Gastroesophageal sphincter (tissue), 3 donors: ENCODE measurements at regions not wholly inside any gene's neighbourhood (a gene's known extent, or its start where the extent isn't known, plus 50 kb on each side); places are given as distances from the start of the nearest gene placed in this dataset.

Source experiments
- CTCF ChIP-seq, 4 experiments: fragments of 200-600 bp in 2 of 4; fragments of 450-650 bp in 2 of 4; sonication (generic) in 1 of 4; IDR thresholded peaks; one replicate each; pipeline ENCODE4 v1.5.1; 2017 to 2019; ENCODE audit warnings: antibody characterized with exemption in 4 of 4, mild to moderate bottlenecking in 2 of 4, moderate library complexity in 2 of 4
- EP300 ChIP-seq: sonication (generic); formaldehyde crosslinking; IDR thresholded peaks from one replicate; pipeline ENCODE4 v1.6.1; 2017; ENCODE audit warnings: antibody characterized with exemption, mild to moderate bottlenecking
- POLR2A ChIP-seq, 2 donors: fragments of 450-650 bp; IDR thresholded peaks; one replicate each; pipeline ENCODE4 v1.6.1; 2017; ENCODE audit warnings: antibody characterized with exemption in 2 of 2, mild to moderate bottlenecking in 2 of 2, moderate library complexity in 1 of 2
- POLR2AphosphoS5 ChIP-seq: sonication (generic); formaldehyde crosslinking; IDR thresholded peaks from one replicate; pipeline ENCODE4 v1.6.1; 2017; ENCODE audit warnings: antibody characterized with exemption

- TF ChIP-seq CTCF (IDR thresholded peaks at IDR 0.05) (no peak), POLR2AphosphoS5 (no peak), POLR2A (IDR thresholded peaks at IDR 0.05) (no peak), EP300 (no peak)
Observed at GRCh38 chr4:32031026-32031425, 1310.9 kb downstream of the PCDH7 start.
